PFSK-1 (cell line): ENCODE measurements at regions not wholly inside any gene's neighbourhood (a gene's known extent, or its start where the extent isn't known, plus 50 kb on each side); places are given as distances from the start of the nearest gene placed in this dataset.

Experiments used
- FOXP2 ChIP-seq: optimal IDR thresholded peaks from 2 replicates; pipeline ENCODE3; 2011; ENCODE audit warnings: borderline replicate concordance, control low read depth, inconsistent platforms; ENCODE audit not compliant: insufficient read depth; ENCODE audit errors: extremely low read length, extremely low read depth
- POLR2AphosphoS5 ChIP-seq: IDR thresholded peaks from 2 replicates; pipeline ENCODE4 v1.6.1; 2012; ENCODE audit warnings: low read depth, mild to moderate bottlenecking, control low read depth, low read length, moderate library complexity
- REST ChIP-seq, 2 experiments: IDR thresholded peaks; 2 replicates each; pipeline versions ENCODE4 v1.6.1 to v1.8.0; 2011 to 2012; ENCODE audit warnings: low read depth in 2 of 2, low read length in 2 of 2, control low read depth in 1 of 2, inconsistent platforms in 1 of 2, mild to moderate bottlenecking in 1 of 2, moderate library complexity in 1 of 2; ENCODE audit not compliant: insufficient read depth in 1 of 2
- SIN3A ChIP-seq: IDR thresholded peaks from 2 replicates; pipeline ENCODE4 v1.6.1; 2012; ENCODE audit warnings: mild to moderate bottlenecking, low read length, moderate library complexity, borderline replicate concordance; ENCODE audit not compliant: insufficient read depth
- TAF1 ChIP-seq: IDR thresholded peaks from 2 replicates; pipeline ENCODE4 v1.6.1; 2012; ENCODE audit warnings: low read length, control low read depth, borderline replicate concordance; ENCODE audit not compliant: insufficient read depth

GRCh38 chr6:22150368-22151035 is 146.3 kb downstream of the PRL start:
- TF ChIP-seq TAF1 (no peak), SIN3A (no peak), POLR2AphosphoS5 (no peak), REST (IDR thresholded peaks at IDR 0.05; ENCODE audit: insufficient read depth in 1 of 2, low read depth in 2 of 2, low read length in 2 of 2) (no peak), FOXP2 (no peak)

- TF ChIP-seq TAF1: no peak
- TF ChIP-seq FOXP2: no peak
- no peak for TF ChIP-seq POLR2AphosphoS5
- TF ChIP-seq SIN3A: no peak
Observed at GRCh38 chr6:22151892-22152291, 144.9 kb downstream of the PRL start.

GRCh38 chr6:22152841-22153240 is 144.0 kb downstream of the PRL start:
- no peak for TF ChIP-seq SIN3A
- TF ChIP-seq REST (IDR thresholded peaks at IDR 0.05; ENCODE audit: insufficient read depth in 1 of 2, low read depth in 2 of 2, low read length in 2 of 2): no peak
- TF ChIP-seq TAF1: no peak
- TF ChIP-seq FOXP2: no peak
- no peak for TF ChIP-seq POLR2AphosphoS5

GRCh38 chr6:22153384-22154158 is 143.3 kb downstream of the PRL start:
- no peak for TF ChIP-seq TAF1
- TF ChIP-seq REST (IDR thresholded peaks at IDR 0.05; ENCODE audit: insufficient read depth in 1 of 2, low read depth in 2 of 2, low read length in 2 of 2): no peak
- TF ChIP-seq FOXP2: no peak
- no peak for TF ChIP-seq SIN3A
- TF ChIP-seq POLR2AphosphoS5: no peak

- no peak for TF ChIP-seq REST (IDR thresholded peaks at IDR 0.05; ENCODE audit: insufficient read depth in 1 of 2, low read depth in 2 of 2, low read length in 2 of 2)
- TF ChIP-seq SIN3A: no peak
- no peak for TF ChIP-seq TAF1
- no peak for TF ChIP-seq POLR2AphosphoS5
- TF ChIP-seq FOXP2: no peak
Observed at GRCh38 chr6:22155551-22155950, 141.3 kb downstream of the PRL start.
